ENCODE measurements at regions not wholly inside any gene's neighbourhood (a gene's known extent, or its start where the extent isn't known, plus 50 kb on each side); places are given as distances from the start of the nearest gene placed in this dataset.

DNA sequence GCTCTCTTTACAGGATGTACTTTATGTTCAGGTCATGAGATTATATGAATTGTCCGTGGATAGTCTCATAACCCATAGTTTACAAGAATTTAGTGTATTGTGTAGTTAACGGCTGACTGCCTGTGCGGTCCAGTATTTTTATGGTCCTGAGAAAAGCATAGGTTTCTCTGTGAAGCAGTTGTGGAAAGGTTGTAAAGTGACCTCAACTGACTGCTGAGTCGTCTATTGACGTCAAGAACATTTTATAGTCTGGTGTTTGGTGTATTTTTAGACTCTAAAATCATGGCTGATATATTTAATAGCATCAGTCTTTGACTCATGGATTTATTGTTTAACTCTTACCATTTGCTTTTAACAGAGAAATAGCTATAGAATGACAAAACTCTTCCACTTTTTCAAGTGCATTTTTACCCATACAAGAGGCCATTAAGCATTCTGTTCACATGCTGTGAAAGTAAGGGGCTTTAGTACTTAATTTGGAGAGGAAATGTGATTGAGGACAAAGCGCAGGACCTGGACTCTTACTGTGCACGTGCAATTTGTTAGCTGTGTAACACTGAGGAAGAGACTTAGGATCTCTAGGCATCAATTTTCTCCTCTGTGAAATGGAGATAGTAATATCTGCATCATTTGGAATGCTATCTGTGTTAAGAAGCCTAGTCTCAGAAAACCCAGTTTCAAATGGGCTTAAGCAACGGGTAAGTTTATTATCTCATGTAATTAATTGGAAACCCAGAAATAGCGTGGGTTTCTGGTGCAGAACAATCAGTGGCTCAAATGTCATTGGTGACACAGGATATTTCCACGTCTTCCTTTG, 240.8 kb downstream of the NFKBIZ start:
- no peak for ATAC-seq (ENCODE audit: low FRiP score)
- DNase-seq (ENCODE audit: low spot score) = no peak
- TF ChIP-seq CTCF (IDR thresholded peaks at IDR 0.05) = no peak

DNA sequence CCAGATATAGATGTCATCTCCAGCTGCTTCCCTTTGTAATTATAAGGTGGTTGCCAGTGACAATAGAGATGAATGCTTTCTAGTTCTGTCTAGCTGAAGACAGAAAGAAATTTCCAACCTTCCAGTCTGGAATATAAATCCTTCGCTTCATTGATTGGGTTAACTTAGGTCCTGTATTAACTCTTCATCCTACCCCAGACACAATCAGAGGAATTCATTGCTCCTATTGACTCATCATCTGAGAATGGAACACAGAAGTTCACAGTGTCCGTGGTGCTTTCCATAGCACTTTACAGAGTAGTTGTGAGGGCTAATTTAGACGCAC, 241.4 kb downstream of the NFKBIZ start:
- no peak for ATAC-seq (ENCODE audit: low FRiP score)
- TF ChIP-seq CTCF (IDR thresholded peaks at IDR 0.05) = no peak
- DNase-seq (ENCODE audit: low spot score) = no peak

GRCh38 chr3:102091358-102091757, 242.0 kb downstream of the NFKBIZ start:
- no peak for TF ChIP-seq CTCF (IDR thresholded peaks at IDR 0.05)
- no peak for ATAC-seq (ENCODE audit: low FRiP score)
- DNase-seq (ENCODE audit: low spot score) = no peak

DNA sequence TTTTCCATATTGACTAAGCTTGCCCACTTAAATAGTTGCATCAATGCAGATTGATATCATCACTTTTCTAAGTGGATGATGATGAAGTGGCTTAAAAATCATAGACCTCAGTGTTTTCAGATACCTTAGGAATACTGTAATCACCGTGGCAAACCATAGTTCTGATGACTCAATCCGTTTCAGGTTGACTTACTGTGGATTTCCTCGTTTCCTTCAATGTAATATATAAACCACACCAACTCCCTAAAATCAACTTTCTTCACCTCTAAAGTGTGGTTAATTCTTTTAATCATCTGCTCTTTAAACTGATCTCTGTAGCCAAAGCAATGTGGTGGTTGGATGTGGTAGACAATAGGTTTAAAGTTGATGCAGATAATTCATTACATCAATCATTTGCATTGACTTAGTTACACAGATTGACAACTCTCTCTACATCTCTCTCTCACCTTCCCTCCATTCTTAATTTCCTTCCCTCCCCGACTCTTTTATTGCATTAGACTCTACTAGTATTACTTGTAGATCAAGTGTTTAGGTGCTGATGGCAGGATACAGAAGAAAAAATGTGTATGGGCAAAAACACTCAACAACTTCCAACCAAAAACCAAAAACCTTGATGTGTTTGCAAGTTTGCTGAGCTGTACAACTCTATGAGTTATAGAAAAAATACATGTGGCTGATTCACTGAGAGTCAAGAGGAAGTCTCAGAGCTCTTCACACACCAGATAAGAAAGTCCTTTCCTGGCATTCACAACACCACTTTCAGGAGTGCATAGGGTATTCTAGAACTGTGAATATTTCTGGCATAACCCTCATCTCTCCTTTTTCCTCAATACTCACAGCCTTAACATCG, 243.5 kb downstream of the NFKBIZ start:
- no peak for ATAC-seq (ENCODE audit: low FRiP score)
- DNase-seq (ENCODE audit: low spot score) = no peak
- no peak for TF ChIP-seq CTCF (IDR thresholded peaks at IDR 0.05)

- ATAC-seq (ENCODE audit: low FRiP score) (no peak), DNase-seq (ENCODE audit: low spot score) (no peak)
- TF ChIP-seq CTCF (IDR thresholded peaks at IDR 0.05) = no peak
These were observed 245.2 kb downstream of the NFKBIZ start for GRCh38 chr3:102094506-102094905.

GRCh38 chr3:102095383-102095782, 246.1 kb downstream of the NFKBIZ start:
- ATAC-seq (ENCODE audit: low FRiP score) = no peak
- TF ChIP-seq CTCF (IDR thresholded peaks at IDR 0.05) = no peak
- DNase-seq (ENCODE audit: low spot score) = no peak
